Heart right ventricle (tissue), 16 donors: ENCODE measurements at regions not wholly inside any gene's neighbourhood (a gene's known extent, or its start where the extent isn't known, plus 50 kb on each side); places are given as distances from the start of the nearest gene placed in this dataset.

Source experiments
- ATAC-seq, 8 donors: fragments of 200-7000 bp; cut with Tn5 transposase; one replicate each; pipeline ENCODE4 v1.9.1; 2020; ENCODE audit warnings: mild to moderate bottlenecking in 8 of 8, moderate library complexity in 8 of 8, moderate number of reproducible peaks in 1 of 8
- DNase-seq, 2 donors: peaks; one replicate each; pipeline ENCODE4 v3.0.0-alpha.2; 2020
- H3K27ac ChIP-seq, 10 donors: fragments of 200-600 bp; sonication (generic) in 2 of 10; one replicate each; pipeline versions ENCODE4 v1.5.0 to v1.8.0; 2020 to 2022; ENCODE audit warnings: mild to moderate bottlenecking in 3 of 10
- H3K27me3 ChIP-seq, 7 donors: fragments of 200-600 bp; one replicate each; pipeline ENCODE4 v1.8.0; 2021 to 2022; ENCODE audit warnings: mild to moderate bottlenecking in 2 of 7
- H3K36me3 ChIP-seq, 9 donors: fragments of 200-600 bp; sonication (generic) in 1 of 9; one replicate each; pipeline versions ENCODE4 v1.5.0 to v1.8.0; 2020 to 2022; ENCODE audit warnings: mild to moderate bottlenecking in 2 of 9
- H3K4me1 ChIP-seq, 9 donors: fragments of 200-600 bp; sonication (generic) in 1 of 9; one replicate each; pipeline versions ENCODE4 v1.5.0 to v1.8.0; 2020 to 2022; ENCODE audit warnings: mild to moderate bottlenecking in 4 of 9
- H3K4me3 ChIP-seq, 10 donors: fragments of 200-600 bp; sonication (generic) in 2 of 10; one replicate each; pipeline versions ENCODE4 v1.5.0 to v1.8.0; 2020 to 2022; ENCODE audit warnings: mild to moderate bottlenecking in 7 of 10, moderate library complexity in 2 of 10
- H3K9me3 ChIP-seq, 11 donors: fragments of 200-600 bp in 10 of 11; sonication (generic) in 2 of 11; one replicate each; pipeline versions ENCODE4 v1.5.0 to v1.8.0; 2013 to 2022; ENCODE audit warnings: mild to moderate bottlenecking in 2 of 11, control low read depth in 1 of 11, moderate library complexity in 1 of 11
- WGBS, 2 donors: extraction: QIAGEN DNeasy Blood & Tissue Kit; methylation state at CpG; one replicate each; pipeline ENCODE4 v1.1.7; 2013; ENCODE audit warnings: inconsistent platforms in 1 of 2; 5-methylcytosine and 5-hydroxymethylcytosine counted together
- intact Hi-C, 10 donors: fragments of 100-400 bp; cut with DNase I; formaldehyde crosslinking; loops; one replicate each; pipeline versions ENCODE4 v1.11.1 to v1.14.2; 2022
- TF ChIP-seq, protein P1 (sequence below), 9 donors: fragments of 200-600 bp; sonication (generic) in 2 of 9; IDR thresholded peaks; one replicate each; pipeline versions ENCODE4 v1.5.0 to v1.8.0; 2021 to 2022; ENCODE audit warnings: antibody characterized with exemption in 9 of 9, mild to moderate bottlenecking in 5 of 9, moderate library complexity in 1 of 9
- donor health status: Arrhythmogenic right ventricular cardiomyopathy.
- donor health status: ischemic (EF 13 %, LVEDD 7.1; RV severe dilation, severe dysfunction).
- donor health status: healthy with polysubstance abuse.
- donor health status: DM: no; HTN: yes; CAD: no.
- donor health status: DM: no; HTN: no; CAD: no.
- donor health status: ischemic (EF 25% LVEDD 6.9; RV normal size, moderate dysfunction).
- donor health status: ischemic (EF 25% LVEDD 5.7; RV mildly dilated, moderate dysfunction).
- donor health status: healthy.
- donor health status: DM: yes; HTN: yes; CAD: no.
- donor health status: Ischemic cardiomyopathy.
- donor health status: ischemic (EF 35%, LVEDD 5.7; RV mildly dilated, moderate dysfunction).
- donor health status: nonischemic (EF 11% LVEDD 7.7; RV severe dilation, severe dysfunction).
- donor health status: DM: yes; HTN: yes; CAD: no.
- donor health status: PGD.
- donor health status: ischemic (EF 29% LVEDD 5.4; RV normal size, mild dysfunction).
- donor health status: nonischemic (EF 23%, LVEDD 6.1; RV moderate dilation, normal function).

DNA sequence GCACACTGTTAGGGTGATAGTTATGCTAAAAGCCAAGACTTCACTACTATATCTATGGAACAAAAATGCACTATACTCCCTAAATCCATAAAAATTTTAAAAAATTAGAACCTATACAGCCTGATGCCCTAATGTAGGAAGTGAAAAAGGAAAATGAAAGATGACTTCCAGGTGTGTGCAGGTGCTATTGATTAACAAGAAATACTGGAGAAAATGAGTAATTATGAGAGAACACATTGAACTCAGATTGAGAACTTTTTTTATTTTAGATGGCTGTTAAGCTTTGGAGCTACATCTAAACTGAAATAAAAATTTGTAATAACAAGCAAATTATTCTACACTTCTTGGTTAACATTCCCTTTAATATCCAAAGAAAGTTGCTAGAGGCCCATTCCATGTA is 1015.7 kb downstream of the PCDH9 start:
- Histone ChIP-seq H3K27me3 (no peaks in the 10 kb centered on the region), H3K36me3 (no peaks in the 10 kb centered on the region), H3K4me3 (no peak overlapping the region), H3K27ac (no peak overlapping the region), H3K9me3 (no peaks in the 10 kb centered on the region), H3K4me1 (no peaks in the 10 kb centered on the region)
- no peak for ATAC-seq
- intact Hi-C loops, result no loop called here
- TF ChIP-seq, protein P1, sequence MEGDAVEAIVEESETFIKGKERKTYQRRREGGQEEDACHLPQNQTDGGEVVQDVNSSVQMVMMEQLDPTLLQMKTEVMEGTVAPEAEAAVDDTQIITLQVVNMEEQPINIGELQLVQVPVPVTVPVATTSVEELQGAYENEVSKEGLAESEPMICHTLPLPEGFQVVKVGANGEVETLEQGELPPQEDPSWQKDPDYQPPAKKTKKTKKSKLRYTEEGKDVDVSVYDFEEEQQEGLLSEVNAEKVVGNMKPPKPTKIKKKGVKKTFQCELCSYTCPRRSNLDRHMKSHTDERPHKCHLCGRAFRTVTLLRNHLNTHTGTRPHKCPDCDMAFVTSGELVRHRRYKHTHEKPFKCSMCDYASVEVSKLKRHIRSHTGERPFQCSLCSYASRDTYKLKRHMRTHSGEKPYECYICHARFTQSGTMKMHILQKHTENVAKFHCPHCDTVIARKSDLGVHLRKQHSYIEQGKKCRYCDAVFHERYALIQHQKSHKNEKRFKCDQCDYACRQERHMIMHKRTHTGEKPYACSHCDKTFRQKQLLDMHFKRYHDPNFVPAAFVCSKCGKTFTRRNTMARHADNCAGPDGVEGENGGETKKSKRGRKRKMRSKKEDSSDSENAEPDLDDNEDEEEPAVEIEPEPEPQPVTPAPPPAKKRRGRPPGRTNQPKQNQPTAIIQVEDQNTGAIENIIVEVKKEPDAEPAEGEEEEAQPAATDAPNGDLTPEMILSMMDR (IDR thresholded peaks at IDR 0.05), result no peak
- DNase-seq, result no peak

DNA sequence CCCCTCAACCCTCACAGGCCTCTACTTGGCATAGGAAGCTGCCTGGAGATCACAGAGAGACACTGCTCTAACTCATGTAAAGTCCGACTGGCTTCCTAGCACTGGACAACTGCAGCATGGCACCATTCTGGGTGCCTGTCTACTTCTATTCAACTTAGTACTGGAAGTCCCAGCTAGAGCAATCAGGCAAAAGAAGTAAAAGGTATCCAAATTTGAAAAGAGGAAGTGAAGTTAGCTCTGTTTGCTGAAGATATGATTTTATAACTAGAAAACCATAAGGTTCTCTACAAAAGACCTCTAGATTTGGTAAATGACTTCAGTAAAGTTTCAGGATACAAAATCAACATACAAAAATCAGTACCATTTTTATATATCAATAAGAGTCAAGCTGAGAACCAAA is 1017.6 kb downstream of the PCDH9 start:
- DNase-seq (no peak), ATAC-seq (no peak)
- H3K4me3 ChIP-seq, result no peak overlapping the region
- no peak overlapping the region for H3K27ac ChIP-seq
- intact Hi-C loops, result no loop called here
- H3K36me3 ChIP-seq, result no peaks in the 10 kb centered on the region
- no peaks in the 10 kb centered on the region for H3K9me3 ChIP-seq
- H3K27me3 ChIP-seq, result no peaks in the 10 kb centered on the region
- 84 to 100% methylated on average over 1 of the region's 1 CpG for WGBS, 2 donors
- TF ChIP-seq, protein P1 (IDR thresholded peaks at IDR 0.05), result no peak
- H3K4me1 ChIP-seq, result no peaks in the 10 kb centered on the region

DNA sequence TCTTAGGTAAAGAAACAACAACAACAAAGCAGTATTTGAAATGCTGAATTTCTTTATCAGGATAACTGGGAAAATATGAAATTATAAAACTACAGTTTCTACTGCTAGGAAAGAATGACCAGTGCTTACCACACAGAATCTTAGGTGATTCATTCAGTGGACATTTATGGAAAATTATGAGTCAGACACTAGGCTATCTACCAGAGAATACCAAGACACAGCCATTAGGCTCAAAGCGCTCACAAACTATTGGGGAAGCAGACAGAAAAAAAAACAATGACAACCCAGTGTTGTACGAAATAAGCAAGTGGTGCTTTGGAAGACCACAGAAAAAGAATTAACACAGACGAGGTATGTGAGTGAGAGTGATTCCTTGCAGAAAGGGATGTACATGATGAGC is 1019.5 kb downstream of the PCDH9 start:
- Histone ChIP-seq H3K4me1 (no peaks in the 10 kb centered on the region), H3K9me3 (no peaks in the 10 kb centered on the region), H3K4me3 (no peak overlapping the region), H3K27ac (no peak overlapping the region), H3K27me3 (no peaks in the 10 kb centered on the region), H3K36me3 (no peaks in the 10 kb centered on the region)
- DNase-seq, result no peak
- TF ChIP-seq, protein P1 (IDR thresholded peaks at IDR 0.05), result no peak
- WGBS, 2 donors, result 78 to 84% methylated on average over 3 of the region's 3 CpGs
- intact Hi-C loops, result no loop called here
- ATAC-seq, result peak in 2 of 8 donors; percentile 16 to 69

DNA sequence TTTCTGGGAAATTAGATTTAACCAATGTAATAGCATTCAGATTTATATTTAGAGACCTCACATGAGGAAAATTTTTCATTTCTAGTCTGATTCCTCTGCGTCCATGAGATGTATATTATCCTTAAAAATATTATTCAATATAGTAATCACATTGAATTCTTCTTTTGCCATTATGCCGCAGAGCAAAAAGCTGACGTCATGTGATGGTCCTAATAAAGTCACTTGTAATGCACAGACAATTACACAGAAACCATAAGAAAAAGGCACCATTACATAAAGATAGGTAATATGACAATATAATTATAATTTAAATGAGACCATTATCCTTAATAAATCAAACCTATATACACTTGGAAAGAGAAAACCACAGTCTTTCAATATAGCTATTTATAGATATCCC is 1021.5 kb downstream of the PCDH9 start:
- H3K36me3 ChIP-seq, result no peaks in the 10 kb centered on the region
- H3K4me1 ChIP-seq, result no peaks in the 10 kb centered on the region
- no peak overlapping the region for H3K27ac ChIP-seq
- TF ChIP-seq, protein P1 (IDR thresholded peaks at IDR 0.05), result no peak
- no peak for DNase-seq
- H3K27me3 ChIP-seq, result no peaks in the 10 kb centered on the region
- H3K4me3 ChIP-seq, result no peak overlapping the region
- intact Hi-C loops, result no loop called here
- WGBS, 2 donors, result 63 to 66% methylated on average over 3 of the region's 3 CpGs
- H3K9me3 ChIP-seq, result no peaks in the 10 kb centered on the region
- ATAC-seq, result no peak

DNA sequence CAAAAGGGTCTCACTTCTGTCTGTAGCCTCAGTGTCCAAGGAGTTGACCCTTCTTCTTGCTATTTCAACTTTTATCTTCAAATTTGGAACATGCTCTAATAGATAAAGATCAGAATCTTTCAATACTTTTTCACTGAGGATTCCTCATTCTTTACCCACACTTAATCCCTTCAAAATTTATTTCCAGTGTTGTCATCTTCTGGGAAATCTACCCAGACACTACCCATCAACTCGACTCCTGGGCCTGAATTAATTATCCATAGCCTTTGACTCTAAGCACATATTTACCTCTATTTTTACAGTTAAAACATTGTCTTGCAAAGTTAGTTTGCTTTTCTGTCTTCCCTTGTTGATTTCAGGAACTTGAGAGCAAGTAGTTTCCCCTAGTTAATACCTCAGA is 1022.5 kb downstream of the PCDH9 start:
- no peak for ATAC-seq
- no peaks in the 10 kb centered on the region for H3K9me3 ChIP-seq
- no peak for DNase-seq
- TF ChIP-seq, protein P1 (IDR thresholded peaks at IDR 0.05), result no peak
- no peaks in the 10 kb centered on the region for H3K4me1 ChIP-seq
- H3K27ac ChIP-seq, result no peak overlapping the region
- intact Hi-C loops, result no loop called here
- H3K27me3 ChIP-seq, result no peaks in the 10 kb centered on the region
- no peaks in the 10 kb centered on the region for H3K36me3 ChIP-seq
- H3K4me3 ChIP-seq, result no peak overlapping the region
- WGBS, 2 donors, result 75 to 76% methylated on average over 1 of the region's 1 CpG
